Peyer's patch (tissue), 4 donors: ENCODE measurements at regions not wholly inside any gene's neighbourhood (a gene's known extent, or its start where the extent isn't known, plus 50 kb on each side); places are given as distances from the start of the nearest gene placed in this dataset.

ENCODE experiments used
- POLR2A ChIP-seq, 2 donors: fragments of 450-650 bp; IDR thresholded peaks; one replicate each; pipeline ENCODE4 v1.5.1; 2017; ENCODE audit warnings: antibody characterized with exemption in 2 of 2, mild to moderate bottlenecking in 2 of 2, moderate library complexity in 2 of 2
- TF ChIP-seq, protein P1 (sequence below), 6 experiments: fragments of 450-650 bp in 4 of 6; fragments of 200-600 bp in 2 of 6; sonication (generic) in 1 of 6; IDR thresholded peaks; one replicate each; pipeline ENCODE4 v1.5.1; 2017 to 2019; ENCODE audit warnings: antibody characterized with exemption in 6 of 6, mild to moderate bottlenecking in 3 of 6, moderate library complexity in 1 of 6

DNA sequence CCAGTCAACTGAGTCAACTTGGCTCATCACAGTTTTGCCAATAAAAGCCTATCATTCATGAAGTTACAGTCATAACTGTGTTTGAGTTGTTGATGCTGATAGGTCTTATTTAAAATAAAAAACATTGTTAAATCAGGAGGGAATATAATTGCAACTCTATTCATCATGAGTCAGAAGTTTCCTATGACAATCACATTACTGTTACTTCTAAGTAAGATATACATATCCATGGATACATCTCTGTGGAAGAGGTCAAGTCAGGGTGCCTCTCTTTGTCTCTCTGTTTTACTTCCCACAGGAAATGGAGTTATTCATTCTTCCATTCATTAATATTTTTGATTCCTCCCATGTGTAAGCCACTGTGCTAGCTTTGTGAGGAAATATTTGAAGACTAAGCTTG is 2015.4 kb upstream of the WWC1 start:
- TF ChIP-seq, protein P1, sequence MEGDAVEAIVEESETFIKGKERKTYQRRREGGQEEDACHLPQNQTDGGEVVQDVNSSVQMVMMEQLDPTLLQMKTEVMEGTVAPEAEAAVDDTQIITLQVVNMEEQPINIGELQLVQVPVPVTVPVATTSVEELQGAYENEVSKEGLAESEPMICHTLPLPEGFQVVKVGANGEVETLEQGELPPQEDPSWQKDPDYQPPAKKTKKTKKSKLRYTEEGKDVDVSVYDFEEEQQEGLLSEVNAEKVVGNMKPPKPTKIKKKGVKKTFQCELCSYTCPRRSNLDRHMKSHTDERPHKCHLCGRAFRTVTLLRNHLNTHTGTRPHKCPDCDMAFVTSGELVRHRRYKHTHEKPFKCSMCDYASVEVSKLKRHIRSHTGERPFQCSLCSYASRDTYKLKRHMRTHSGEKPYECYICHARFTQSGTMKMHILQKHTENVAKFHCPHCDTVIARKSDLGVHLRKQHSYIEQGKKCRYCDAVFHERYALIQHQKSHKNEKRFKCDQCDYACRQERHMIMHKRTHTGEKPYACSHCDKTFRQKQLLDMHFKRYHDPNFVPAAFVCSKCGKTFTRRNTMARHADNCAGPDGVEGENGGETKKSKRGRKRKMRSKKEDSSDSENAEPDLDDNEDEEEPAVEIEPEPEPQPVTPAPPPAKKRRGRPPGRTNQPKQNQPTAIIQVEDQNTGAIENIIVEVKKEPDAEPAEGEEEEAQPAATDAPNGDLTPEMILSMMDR (IDR thresholded peaks at IDR 0.05): no peak
- TF ChIP-seq POLR2A (IDR thresholded peaks at IDR 0.05): no peak
